ENCODE measurements at regions not wholly inside any gene's neighbourhood (a gene's known extent, or its start where the extent isn't known, plus 50 kb on each side); places are given as distances from the start of the nearest gene placed in this dataset.

DNA sequence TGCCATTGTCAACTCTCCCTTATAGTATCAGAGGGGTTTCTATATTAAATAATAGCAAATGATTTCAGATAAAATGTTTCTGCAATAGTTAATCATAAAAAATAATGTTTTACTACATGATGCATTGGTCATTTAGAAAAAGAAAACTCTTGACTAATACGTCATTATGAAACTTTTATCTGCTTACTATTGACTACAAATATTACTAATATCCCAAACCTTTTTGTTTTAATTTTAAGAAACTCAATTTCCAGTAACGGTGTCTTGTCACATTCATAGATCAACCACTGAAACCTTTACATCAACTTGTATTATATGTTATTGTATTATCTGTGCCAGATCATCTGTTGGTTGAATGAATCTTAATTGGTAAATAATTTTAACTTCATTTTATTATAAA, 482.9 kb upstream of the SLC35B3 start:
- H3K4me3 ChIP-seq (ENCODE audit: low read length) = no peak overlapping the region
- no peaks in the 10 kb centered on the region for H3K36me3 ChIP-seq (ENCODE audit: control insufficient read depth, insufficient read depth, low read length)
- 87% methylated on average over 1 of the region's 2 CpGs; no CpG with 5 or more reads in 1 of the 2 experiments for WGBS, 2 experiments (ENCODE audit: insufficient coverage in 1 of 2, insufficient read length in 1 of 2)
- DNase-seq = no peak
- peaks cover 8% of the 10 kb centered on the region for H3K4me1 Mint-ChIP-seq
- no peak overlapping the region for H3K9ac ChIP-seq (ENCODE audit: extremely low read depth, low read length, poor library complexity, severe bottlenecking)
- peaks cover 2% of the 10 kb centered on the region for H3K36me3 Mint-ChIP-seq (ENCODE audit: low read depth)
- no peak overlapping the region for H3K27ac ChIP-seq (ENCODE audit: low read depth, low read length)
- TF ChIP-seq, protein P1, sequence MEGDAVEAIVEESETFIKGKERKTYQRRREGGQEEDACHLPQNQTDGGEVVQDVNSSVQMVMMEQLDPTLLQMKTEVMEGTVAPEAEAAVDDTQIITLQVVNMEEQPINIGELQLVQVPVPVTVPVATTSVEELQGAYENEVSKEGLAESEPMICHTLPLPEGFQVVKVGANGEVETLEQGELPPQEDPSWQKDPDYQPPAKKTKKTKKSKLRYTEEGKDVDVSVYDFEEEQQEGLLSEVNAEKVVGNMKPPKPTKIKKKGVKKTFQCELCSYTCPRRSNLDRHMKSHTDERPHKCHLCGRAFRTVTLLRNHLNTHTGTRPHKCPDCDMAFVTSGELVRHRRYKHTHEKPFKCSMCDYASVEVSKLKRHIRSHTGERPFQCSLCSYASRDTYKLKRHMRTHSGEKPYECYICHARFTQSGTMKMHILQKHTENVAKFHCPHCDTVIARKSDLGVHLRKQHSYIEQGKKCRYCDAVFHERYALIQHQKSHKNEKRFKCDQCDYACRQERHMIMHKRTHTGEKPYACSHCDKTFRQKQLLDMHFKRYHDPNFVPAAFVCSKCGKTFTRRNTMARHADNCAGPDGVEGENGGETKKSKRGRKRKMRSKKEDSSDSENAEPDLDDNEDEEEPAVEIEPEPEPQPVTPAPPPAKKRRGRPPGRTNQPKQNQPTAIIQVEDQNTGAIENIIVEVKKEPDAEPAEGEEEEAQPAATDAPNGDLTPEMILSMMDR (conservative IDR thresholded peaks at IDR 0.05) = no peak
- peaks cover 8% of the 10 kb centered on the region for H3K9me3 Mint-ChIP-seq
- H3K27me3 ChIP-seq (ENCODE audit: control insufficient read depth, insufficient read depth, low read length, poor library complexity, severe bottlenecking) = no peaks in the 10 kb centered on the region
- H3K4me1 ChIP-seq (ENCODE audit: control insufficient read depth, insufficient read depth, low read length) = no peaks in the 10 kb centered on the region
- peaks cover 7% of the 10 kb centered on the region for H3K9me3 ChIP-seq (ENCODE audit: control insufficient read depth, low read length)
- H3K27ac Mint-ChIP-seq = no peak overlapping the region
- no peak overlapping the region for H3K4me3 Mint-ChIP-seq
- H3K27me3 Mint-ChIP-seq (ENCODE audit: insufficient read depth) = no peaks in the 10 kb centered on the region

DNA sequence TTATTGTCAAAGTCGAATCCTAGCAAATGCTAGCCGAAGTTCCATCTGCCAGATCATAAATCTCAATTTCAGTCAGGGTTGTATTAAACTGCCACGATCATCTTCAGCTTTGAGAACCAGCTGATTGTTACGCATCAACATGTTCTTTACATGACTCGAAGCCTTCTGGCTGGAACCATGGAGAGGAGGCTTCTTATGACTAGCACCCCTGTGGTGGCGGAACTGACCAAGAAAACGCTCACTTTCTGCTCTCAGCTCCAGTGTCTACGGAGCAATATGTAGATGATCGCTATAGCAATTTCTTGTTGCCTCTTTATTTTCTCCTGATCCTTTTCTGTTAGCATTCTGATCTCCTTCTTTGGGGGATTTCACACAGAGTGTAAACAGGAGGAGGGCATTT, 479.4 kb upstream of the SLC35B3 start:
- TF ChIP-seq, protein P1 (conservative IDR thresholded peaks at IDR 0.05) = no peak

DNA sequence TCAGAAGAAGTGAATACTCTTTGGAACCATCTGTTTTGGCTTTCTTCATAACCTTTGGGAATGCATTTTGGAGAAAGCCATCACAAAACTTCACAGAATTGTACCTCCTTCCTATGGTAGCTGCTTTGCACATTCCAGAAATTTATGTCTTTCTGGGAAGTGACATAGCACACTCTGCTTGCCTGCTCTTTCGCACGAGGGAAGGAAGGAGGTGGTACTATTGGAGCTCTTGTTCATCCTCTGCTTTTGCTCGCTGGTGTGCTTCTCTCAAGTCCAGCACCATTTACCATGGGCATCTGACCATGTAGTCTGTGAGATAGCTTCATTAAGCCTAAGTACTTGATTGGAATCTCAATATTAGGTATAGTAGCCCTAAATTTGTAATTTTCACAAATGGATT, 473.3 kb upstream of the SLC35B3 start:
- 87% methylated on average over 3 of the region's 3 CpGs; no CpG with 5 or more reads in 1 of the 2 experiments for WGBS, 2 experiments (ENCODE audit: insufficient coverage in 1 of 2, insufficient read length in 1 of 2)
- H3K27me3 ChIP-seq (ENCODE audit: control insufficient read depth, insufficient read depth, low read length, poor library complexity, severe bottlenecking) = no peaks in the 10 kb centered on the region
- no peaks in the 10 kb centered on the region for H3K4me1 ChIP-seq (ENCODE audit: control insufficient read depth, insufficient read depth, low read length)
- Mint-ChIP-seq H3K9me3 (peaks cover 12% of the 10 kb centered on the region), H3K4me1 (peaks cover 12% of the 10 kb centered on the region), H3K27ac (no peak overlapping the region), H3K27me3 (ENCODE audit: insufficient read depth) (no peaks in the 10 kb centered on the region), H3K4me3 (no peak overlapping the region), H3K36me3 (ENCODE audit: low read depth) (peaks cover 3% of the 10 kb centered on the region)
- no peaks in the 10 kb centered on the region for H3K36me3 ChIP-seq (ENCODE audit: control insufficient read depth, insufficient read depth, low read length)
- TF ChIP-seq, protein P1 (conservative IDR thresholded peaks at IDR 0.05) = no peak
- peaks cover 12% of the 10 kb centered on the region for H3K9me3 ChIP-seq (ENCODE audit: control insufficient read depth, low read length)
- H3K9ac ChIP-seq (ENCODE audit: extremely low read depth, low read length, poor library complexity, severe bottlenecking) = no peak overlapping the region
- no peak overlapping the region for H3K27ac ChIP-seq (ENCODE audit: low read depth, low read length)
- DNase-seq = no peak
- H3K4me3 ChIP-seq (ENCODE audit: low read length) = no peak overlapping the region

More for the DNA sequence above, 479.4 kb upstream of the SLC35B3 start:
- Histone ChIP-seq H3K9me3 (ENCODE audit: control insufficient read depth, low read length) (peaks cover 15% of the 10 kb centered on the region), H3K27me3 (ENCODE audit: control insufficient read depth, insufficient read depth, low read length, poor library complexity, severe bottlenecking) (no peaks in the 10 kb centered on the region), H3K4me1 (ENCODE audit: control insufficient read depth, insufficient read depth, low read length) (no peaks in the 10 kb centered on the region), H3K9ac (ENCODE audit: extremely low read depth, low read length, poor library complexity, severe bottlenecking) (no peak overlapping the region), H3K27ac (ENCODE audit: low read depth, low read length) (no peak overlapping the region), H3K4me3 (ENCODE audit: low read length) (no peak overlapping the region), H3K36me3 (ENCODE audit: control insufficient read depth, insufficient read depth, low read length) (no peaks in the 10 kb centered on the region)
- peaks cover 3% of the 10 kb centered on the region for H3K36me3 Mint-ChIP-seq (ENCODE audit: low read depth)
- H3K4me3 Mint-ChIP-seq = no peak overlapping the region
- WGBS, 2 experiments (ENCODE audit: insufficient coverage in 1 of 2, insufficient read length in 1 of 2) = 77 to 89% methylated on average over 7 to 9 of the region's 9 CpGs
- peaks cover 14% of the 10 kb centered on the region for H3K9me3 Mint-ChIP-seq
- peaks cover 8% of the 10 kb centered on the region for H3K4me1 Mint-ChIP-seq
- H3K27ac Mint-ChIP-seq = no peak overlapping the region
- no peaks in the 10 kb centered on the region for H3K27me3 Mint-ChIP-seq (ENCODE audit: insufficient read depth)
- DNase-seq = peak; percentile 60

All from endodermal cell (in vitro differentiated cells).